ENCODE measurements at regions not wholly inside any gene's neighbourhood (a gene's known extent, or its start where the extent isn't known, plus 50 kb on each side); places are given as distances from the start of the nearest gene placed in this dataset.

- DNase-seq (ENCODE audit: low read depth) = no peak
- H3K36me3 ChIP-seq (ENCODE audit: control insufficient read depth, insufficient read depth, low read length) = no peaks in the 10 kb centered on the region
- H3K4me3 ChIP-seq (ENCODE audit: low read depth, low read length) = no peak overlapping the region
- no peaks in the 10 kb centered on the region for H3K27me3 ChIP-seq (ENCODE audit: control insufficient read depth, insufficient read depth, low read length)
- no peak for TF ChIP-seq CTCF (IDR thresholded peaks at IDR 0.05; ENCODE audit: insufficient read depth, low read length, poor library complexity, severe bottlenecking)
Measured at GRCh38 chr17:72369366-72369765, 248.5 kb downstream of the SOX9 start.

- Histone ChIP-seq H3K36me3 (ENCODE audit: control insufficient read depth, insufficient read depth, low read length) (no peaks in the 10 kb centered on the region), H3K4me3 (ENCODE audit: low read depth, low read length) (no peak overlapping the region), H3K27me3 (ENCODE audit: control insufficient read depth, insufficient read depth, low read length) (no peaks in the 10 kb centered on the region)
- no peak for TF ChIP-seq CTCF (IDR thresholded peaks at IDR 0.05; ENCODE audit: insufficient read depth, low read length, poor library complexity, severe bottlenecking)
- DNase-seq (ENCODE audit: low read depth) = no peak
Measured at GRCh38 chr17:72370819-72371218, 250.0 kb downstream of the SOX9 start.

GRCh38 chr17:72372185-72372584, 251.4 kb downstream of the SOX9 start:
- no peak for TF ChIP-seq CTCF (IDR thresholded peaks at IDR 0.05; ENCODE audit: insufficient read depth, low read length, poor library complexity, severe bottlenecking)
- Histone ChIP-seq H3K36me3 (ENCODE audit: control insufficient read depth, insufficient read depth, low read length) (no peaks in the 10 kb centered on the region), H3K4me3 (ENCODE audit: low read depth, low read length) (no peak overlapping the region), H3K27me3 (ENCODE audit: control insufficient read depth, insufficient read depth, low read length) (no peaks in the 10 kb centered on the region)
- DNase-seq (ENCODE audit: low read depth) = no peak

GRCh38 chr17:72373910-72374741, 253.3 kb downstream of the SOX9 start:
- no peaks in the 10 kb centered on the region for H3K36me3 ChIP-seq (ENCODE audit: control insufficient read depth, insufficient read depth, low read length)
- H3K27me3 ChIP-seq (ENCODE audit: control insufficient read depth, insufficient read depth, low read length) = no peaks in the 10 kb centered on the region
- TF ChIP-seq CTCF (IDR thresholded peaks at IDR 0.05; ENCODE audit: insufficient read depth, low read length, poor library complexity, severe bottlenecking) = no peak
- DNase-seq (ENCODE audit: low read depth) = no peak
- no peak overlapping the region for H3K4me3 ChIP-seq (ENCODE audit: low read depth, low read length)

GRCh38 chr17:72376526-72377345, 255.9 kb downstream of the SOX9 start:
- Histone ChIP-seq H3K27me3 (ENCODE audit: control insufficient read depth, insufficient read depth, low read length) (no peaks in the 10 kb centered on the region), H3K4me3 (ENCODE audit: low read depth, low read length) (no peak overlapping the region), H3K36me3 (ENCODE audit: control insufficient read depth, insufficient read depth, low read length) (no peaks in the 10 kb centered on the region)
- DNase-seq (ENCODE audit: low read depth) = no peak
- TF ChIP-seq CTCF (IDR thresholded peaks at IDR 0.05; ENCODE audit: insufficient read depth, low read length, poor library complexity, severe bottlenecking) = no peak
